GM19328 (cell line): ENCODE measurements at regions not wholly inside any gene's neighbourhood (a gene's known extent, or its start where the extent isn't known, plus 50 kb on each side); places are given as distances from the start of the nearest gene placed in this dataset.
"Not testable (repeated sequence)": the region's sequence is repeated elsewhere in the genome, so short reads cannot be mapped to it uniquely, and the experiment has no call there.

Experiments
- ATAC-seq: cut with Tn5 transposase; IDR thresholded peaks from one replicate; pipeline ENCODE4 v1.9.1; 2021; ENCODE audit warnings: mild to moderate bottlenecking, moderate library complexity; ENCODE audit not compliant: unreplicated experiment

- peak; percentile 43 for ATAC-seq
Measured at GRCh38 chr10:38356527-38356926, 262.4 kb downstream of the ZNF37A start.

GRCh38 chr10:38362514-38362913, 268.4 kb downstream of the ZNF37A start:
- ATAC-seq: not testable (repeated sequence)

GRCh38 chr10:38364073-38364472, 269.9 kb downstream of the ZNF37A start:
- ATAC-seq: not testable (repeated sequence)

- peak; percentile 53 for ATAC-seq
Measured at GRCh38 chr10:38365917-38366316, 271.8 kb downstream of the ZNF37A start.

GRCh38 chr10:38383800-38384199, 289.7 kb downstream of the ZNF37A start:
- ATAC-seq: not testable (repeated sequence)

GRCh38 chr10:38386869-38387268, 292.7 kb downstream of the ZNF37A start:
- ATAC-seq: not testable (repeated sequence)

GRCh38 chr10:38390725-38391124, 296.6 kb downstream of the ZNF37A start:
- not testable (repeated sequence) for ATAC-seq

GRCh38 chr10:38395465-38395864, 301.3 kb downstream of the ZNF37A start:
- not testable (repeated sequence) for ATAC-seq

- ATAC-seq: not testable (repeated sequence)
Measured at GRCh38 chr10:38396178-38396954, 302.2 kb downstream of the ZNF37A start.

- ATAC-seq: not testable (repeated sequence)
Measured at GRCh38 chr10:38401565-38401964, 307.4 kb downstream of the ZNF37A start.

- ATAC-seq: peak; percentile 98
Measured at GRCh38 chr10:38402442-38403346, 308.6 kb downstream of the ZNF37A start.

GRCh38 chr10:38403347-38404117, 309.4 kb downstream of the ZNF37A start:
- ATAC-seq: not testable (repeated sequence)

GRCh38 chr10:38423634-38424033, 329.5 kb downstream of the ZNF37A start:
- not testable (repeated sequence) for ATAC-seq

GRCh38 chr10:38430242-38430641, 336.1 kb downstream of the ZNF37A start:
- not testable (repeated sequence) for ATAC-seq

- ATAC-seq: not testable (repeated sequence)
Measured at GRCh38 chr10:38437359-38437758, 343.2 kb downstream of the ZNF37A start.

- ATAC-seq: not testable (repeated sequence)
Measured at GRCh38 chr10:38448614-38449355, 354.6 kb downstream of the ZNF37A start.

GRCh38 chr10:38449618-38450017, 355.5 kb downstream of the ZNF37A start:
- not testable (repeated sequence) for ATAC-seq

- not testable (repeated sequence) for ATAC-seq
Measured at GRCh38 chr10:38450372-38451057, 356.4 kb downstream of the ZNF37A start.

- not testable (repeated sequence) for ATAC-seq
Measured at GRCh38 chr10:38451306-38451967, 357.3 kb downstream of the ZNF37A start.
